ENCODE measurements at regions not wholly inside any gene's neighbourhood (a gene's known extent, or its start where the extent isn't known, plus 50 kb on each side); places are given as distances from the start of the nearest gene placed in this dataset.

DNA sequence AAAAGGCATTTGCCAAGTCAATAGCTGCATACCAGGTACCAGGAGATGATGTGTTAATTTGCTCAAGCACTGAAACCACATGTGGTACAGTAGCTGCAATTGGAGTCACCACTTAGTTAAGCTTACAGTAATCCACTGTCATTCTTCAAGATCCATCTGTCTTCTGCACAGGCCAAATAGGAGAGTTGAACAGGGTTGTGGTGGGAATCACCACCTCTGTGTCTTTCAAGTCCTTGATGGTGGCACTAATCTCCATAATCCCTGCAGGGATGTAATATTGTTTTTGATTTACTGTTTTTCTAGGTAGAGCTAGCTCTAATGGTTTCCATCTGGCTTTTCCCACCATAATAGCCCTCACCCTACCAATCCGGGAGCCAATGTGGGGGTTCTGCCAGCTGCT, 91.9 kb downstream of the FCRL5 start:
- TF ChIP-seq, protein P1, sequence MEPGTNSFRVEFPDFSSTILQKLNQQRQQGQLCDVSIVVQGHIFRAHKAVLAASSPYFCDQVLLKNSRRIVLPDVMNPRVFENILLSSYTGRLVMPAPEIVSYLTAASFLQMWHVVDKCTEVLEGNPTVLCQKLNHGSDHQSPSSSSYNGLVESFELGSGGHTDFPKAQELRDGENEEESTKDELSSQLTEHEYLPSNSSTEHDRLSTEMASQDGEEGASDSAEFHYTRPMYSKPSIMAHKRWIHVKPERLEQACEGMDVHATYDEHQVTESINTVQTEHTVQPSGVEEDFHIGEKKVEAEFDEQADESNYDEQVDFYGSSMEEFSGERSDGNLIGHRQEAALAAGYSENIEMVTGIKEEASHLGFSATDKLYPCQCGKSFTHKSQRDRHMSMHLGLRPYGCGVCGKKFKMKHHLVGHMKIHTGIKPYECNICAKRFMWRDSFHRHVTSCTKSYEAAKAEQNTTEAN (CRISPR knock-in tag; IDR thresholded peaks at IDR 0.05) = no peak
- TF ChIP-seq NR2C2 (CRISPR knock-in tag; IDR thresholded peaks at IDR 0.05) (no peak), CTCF (IDR thresholded peaks at IDR 0.05) (no peak), ATF6 (CRISPR knock-in tag; IDR thresholded peaks at IDR 0.05) (no peak), CREB1 (CRISPR knock-in tag; IDR thresholded peaks at IDR 0.05) (no peak), FOXP1 (CRISPR knock-in tag; IDR thresholded peaks at IDR 0.05; ENCODE audit: borderline replicate concordance) (no peak), TCF7 (CRISPR knock-in tag; IDR thresholded peaks at IDR 0.05; ENCODE audit: low read depth) (no peak)
- TF ChIP-seq, protein P2, sequence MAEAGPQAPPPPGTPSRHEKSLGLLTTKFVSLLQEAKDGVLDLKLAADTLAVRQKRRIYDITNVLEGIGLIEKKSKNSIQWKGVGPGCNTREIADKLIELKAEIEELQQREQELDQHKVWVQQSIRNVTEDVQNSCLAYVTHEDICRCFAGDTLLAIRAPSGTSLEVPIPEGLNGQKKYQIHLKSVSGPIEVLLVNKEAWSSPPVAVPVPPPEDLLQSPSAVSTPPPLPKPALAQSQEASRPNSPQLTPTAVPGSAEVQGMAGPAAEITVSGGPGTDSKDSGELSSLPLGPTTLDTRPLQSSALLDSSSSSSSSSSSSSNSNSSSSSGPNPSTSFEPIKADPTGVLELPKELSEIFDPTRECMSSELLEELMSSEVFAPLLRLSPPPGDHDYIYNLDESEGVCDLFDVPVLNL (CRISPR knock-in tag; IDR thresholded peaks at IDR 0.05; ENCODE audit: borderline replicate concordance, low read depth) = no peak
- TF ChIP-seq, protein P3, sequence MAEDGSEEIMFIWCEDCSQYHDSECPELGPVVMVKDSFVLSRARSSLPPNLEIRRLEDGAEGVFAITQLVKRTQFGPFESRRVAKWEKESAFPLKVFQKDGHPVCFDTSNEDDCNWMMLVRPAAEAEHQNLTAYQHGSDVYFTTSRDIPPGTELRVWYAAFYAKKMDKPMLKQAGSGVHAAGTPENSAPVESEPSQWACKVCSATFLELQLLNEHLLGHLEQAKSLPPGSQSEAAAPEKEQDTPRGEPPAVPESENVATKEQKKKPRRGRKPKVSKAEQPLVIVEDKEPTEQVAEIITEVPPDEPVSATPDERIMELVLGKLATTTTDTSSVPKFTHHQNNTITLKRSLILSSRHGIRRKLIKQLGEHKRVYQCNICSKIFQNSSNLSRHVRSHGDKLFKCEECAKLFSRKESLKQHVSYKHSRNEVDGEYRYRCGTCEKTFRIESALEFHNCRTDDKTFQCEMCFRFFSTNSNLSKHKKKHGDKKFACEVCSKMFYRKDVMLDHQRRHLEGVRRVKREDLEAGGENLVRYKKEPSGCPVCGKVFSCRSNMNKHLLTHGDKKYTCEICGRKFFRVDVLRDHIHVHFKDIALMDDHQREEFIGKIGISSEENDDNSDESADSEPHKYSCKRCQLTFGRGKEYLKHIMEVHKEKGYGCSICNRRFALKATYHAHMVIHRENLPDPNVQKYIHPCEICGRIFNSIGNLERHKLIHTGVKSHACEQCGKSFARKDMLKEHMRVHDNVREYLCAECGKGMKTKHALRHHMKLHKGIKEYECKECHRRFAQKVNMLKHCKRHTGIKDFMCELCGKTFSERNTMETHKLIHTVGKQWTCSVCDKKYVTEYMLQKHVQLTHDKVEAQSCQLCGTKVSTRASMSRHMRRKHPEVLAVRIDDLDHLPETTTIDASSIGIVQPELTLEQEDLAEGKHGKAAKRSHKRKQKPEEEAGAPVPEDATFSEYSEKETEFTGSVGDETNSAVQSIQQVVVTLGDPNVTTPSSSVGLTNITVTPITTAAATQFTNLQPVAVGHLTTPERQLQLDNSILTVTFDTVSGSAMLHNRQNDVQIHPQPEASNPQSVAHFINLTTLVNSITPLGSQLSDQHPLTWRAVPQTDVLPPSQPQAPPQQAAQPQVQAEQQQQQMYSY (CRISPR knock-in tag; IDR thresholded peaks at IDR 0.05) = no peak
- TF ChIP-seq, protein P4, sequence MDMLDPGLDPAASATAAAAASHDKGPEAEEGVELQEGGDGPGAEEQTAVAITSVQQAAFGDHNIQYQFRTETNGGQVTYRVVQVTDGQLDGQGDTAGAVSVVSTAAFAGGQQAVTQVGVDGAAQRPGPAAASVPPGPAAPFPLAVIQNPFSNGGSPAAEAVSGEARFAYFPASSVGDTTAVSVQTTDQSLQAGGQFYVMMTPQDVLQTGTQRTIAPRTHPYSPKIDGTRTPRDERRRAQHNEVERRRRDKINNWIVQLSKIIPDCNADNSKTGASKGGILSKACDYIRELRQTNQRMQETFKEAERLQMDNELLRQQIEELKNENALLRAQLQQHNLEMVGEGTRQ (CRISPR knock-in tag; IDR thresholded peaks at IDR 0.05) = no peak

Measured in WTC11 (cell line).